HepG2 (cell line): ENCODE measurements at regions not wholly inside any gene's neighbourhood (a gene's known extent, or its start where the extent isn't known, plus 50 kb on each side); places are given as distances from the start of the nearest gene placed in this dataset.

Source experiments
- ATAC-seq: fragments of 200-7000 bp; cut with Tn5 transposase; 3 replicates; pipeline ENCODE4 v1.9.1; 2020; ENCODE audit warnings: mild to moderate bottlenecking, moderate library complexity
- BruUV-seq: library from RNA; stranded (reverse); fragments of 400-500 nt; replicated peaks from 2 replicates; lab custom pipeline; 2021; lab: Mats Ljungman, UMichigan
- CTCF ChIA-PET: fragments of 300-600 bp; formaldehyde crosslinking; extraction: SDS; loops from one replicate; lab custom pipeline; 2021; ENCODE audit warnings: low total read pairs, inconsistent platforms, low intra/inter-chr PET ratio; lab: Yijun Ruan, JAX
- POLR2A ChIA-PET: fragments of 350-600 bp; sonication (Branson Sonifier 250); formaldehyde crosslinking; loops from one replicate; lab custom pipeline; 2020; ENCODE audit warnings: antibody characterized with exemption, inconsistent platforms; lab: Yijun Ruan, JAX
- DNase-seq: peaks from one replicate; pipeline ENCODE4 v3.0.0-alpha.2; 2015; ENCODE audit warnings: low spot score
- FAIRE-seq: peaks from 3 replicates; lab custom pipeline; 2011; peaks lifted over from hg19 to GRCh38; lab: Jason Lieb, UNC
- H2AFZ ChIP-seq: one replicate; pipeline ENCODE4 v1.6.1; 2011; ENCODE audit warnings: low read length, inconsistent platforms
- H3K27ac ChIP-seq: fragments of 300-600 bp; 3 replicates; pipeline ENCODE4 v1.8.0; 2011; ENCODE audit warnings: mixed run types, mild to moderate bottlenecking, mixed read lengths, low read length, inconsistent platforms; ENCODE audit not compliant: insufficient read depth; ENCODE audit errors: extremely low read length
- H3K27me3 ChIP-seq, 2 experiments: fragments of 200-600 bp in 1 of 2; 2 replicates in 1 of 2; 3 replicates in 1 of 2; pipeline versions ENCODE4 v1.6.0 to v1.8.0; 2011; ENCODE audit warnings: low read length in 2 of 2, mild to moderate bottlenecking in 2 of 2, moderate library complexity in 2 of 2, inconsistent platforms in 1 of 2; ENCODE audit not compliant: insufficient read depth in 2 of 2, control insufficient read depth in 1 of 2
- H3K36me3 ChIP-seq, 2 experiments: fragments of 200-600 bp in 1 of 2; replicated peaks in 1 of 2; 2 replicates in 1 of 2; 3 replicates in 1 of 2; pipeline versions ENCODE4 v1.5.1 to v1.8.0; 2011; ENCODE audit warnings: low read length in 2 of 2, inconsistent platforms in 1 of 2; ENCODE audit not compliant: insufficient read depth in 2 of 2, control insufficient read depth in 1 of 2
- H3K4me1 ChIP-seq: 2 replicates; pipeline ENCODE4 v1.5.1; 2012; ENCODE audit warnings: low read length, inconsistent platforms; ENCODE audit not compliant: insufficient read depth
- H3K4me2 ChIP-seq: 2 replicates; pipeline ENCODE4 v1.6.0; 2011; ENCODE audit warnings: low read depth, low read length, inconsistent platforms
- H3K4me3 ChIP-seq, 3 experiments: fragments of 200-600 bp in 1 of 3; sonication (generic), shearing (Covaris generic) in 1 of 3; replicated peaks in 1 of 3; 2 replicates each; pipeline ENCODE4 v1.5.1; 2011 to 2016; ENCODE audit warnings: low read length in 3 of 3, inconsistent platforms in 2 of 3, low read depth in 2 of 3, mild to moderate bottlenecking in 2 of 3, control low read depth in 1 of 3, mixed read lengths in 1 of 3; ENCODE audit not compliant: insufficient read depth in 1 of 3
- H3K79me2 ChIP-seq: one replicate; pipeline ENCODE4 v1.6.1; 2011; ENCODE audit warnings: low read length, inconsistent platforms; ENCODE audit not compliant: insufficient read depth
- H3K9ac ChIP-seq: 2 replicates; pipeline ENCODE4 v1.6.0; 2011; ENCODE audit warnings: mild to moderate bottlenecking, low read depth, low read length, inconsistent platforms; ENCODE audit not compliant: insufficient read depth
- H3K9me3 ChIP-seq: 2 replicates; pipeline ENCODE4 v1.5.1; 2012; ENCODE audit warnings: mild to moderate bottlenecking, low read length
- H4K20me1 ChIP-seq: 2 replicates; pipeline ENCODE4 v1.6.0; 2011; ENCODE audit warnings: inconsistent platforms, mild to moderate bottlenecking, low read length, moderate library complexity; ENCODE audit not compliant: insufficient read depth
- ATF1 ChIP-seq: IDR thresholded peaks from 2 replicates; pipeline ENCODE4 v1.6.1; 2016; ENCODE audit warnings: mild to moderate bottlenecking, control low read depth
- HOXA9 ChIP-seq: sonication (generic); formaldehyde crosslinking; IDR thresholded peaks from 2 replicates; pipeline ENCODE4 v1.8.1; 2022; ENCODE audit warnings: missing genetic modification reagents, mild to moderate bottlenecking, moderate library complexity, borderline replicate concordance
- KAT8 ChIP-seq: IDR thresholded peaks from 2 replicates; pipeline ENCODE4 v1.6.1; 2016; ENCODE audit warnings: missing genetic modification reagents, missing compliant biosample characterization
- RFXANK ChIP-seq: IDR thresholded peaks from 2 replicates; pipeline ENCODE4 v1.6.1; 2016
- RNF2 ChIP-seq: fragments of 450-650 bp; conservative IDR thresholded peaks from 2 replicates; pipeline ENCODE4 v1.6.1; 2016; ENCODE audit warnings: low read depth
- RXRA ChIP-seq: sonication (generic); formaldehyde crosslinking; IDR thresholded peaks from 2 replicates; pipeline ENCODE4 v1.5.1; 2020; ENCODE audit warnings: missing genetic modification reagents
- ZKSCAN1 ChIP-seq: fragments of 150-350 bp; IDR thresholded peaks from 2 replicates; pipeline ENCODE4 v1.6.1; 2014; ENCODE audit warnings: low read length
- WGBS: methylation state at CpG from one replicate; pipeline ENCODE4 v1.1.6; 2017; ENCODE audit warnings: low lambda C conversion rate; 5-methylcytosine and 5-hydroxymethylcytosine counted together
- in situ Hi-C: cut with HindIII; loops from 2 replicates; pipeline ENCODE4 v1.10.0; 2017; ENCODE audit warnings: low pct_unique_long_range_greater_than_20kb; ENCODE audit not compliant: extremely low pct_ligation_motif_present
- intact Hi-C: fragments of 100-400 bp; cut with micrococcal nuclease; formaldehyde crosslinking; loops from one replicate; pipeline ENCODE4 v1.10.0; 2022; ENCODE audit not compliant: unreplicated experiment
- TF ChIP-seq, protein P1 (sequence below): IDR thresholded peaks from 2 replicates; pipeline ENCODE4 v1.6.1; 2016; ENCODE audit warnings: missing compliant biosample characterization, missing genetic modification reagents, borderline replicate concordance
- TF ChIP-seq, protein P2 (sequence below): sonication (generic); formaldehyde crosslinking; IDR thresholded peaks from 2 replicates; pipeline ENCODE4; 2020; ENCODE audit warnings: missing genetic modification reagents, mild to moderate bottlenecking, borderline replicate concordance
- TF ChIP-seq, protein P3 (sequence below): sonication (generic); formaldehyde crosslinking; IDR thresholded peaks from 2 replicates; pipeline ENCODE4 v1.4.0; 2020; ENCODE audit warnings: missing genetic modification reagents
- TF ChIP-seq, protein P4 (sequence below): sonication (generic); formaldehyde crosslinking; IDR thresholded peaks from 2 replicates; pipeline ENCODE4 v1.4.0; 2020; ENCODE audit warnings: mild to moderate bottlenecking, missing genetic modification reagents

DNA sequence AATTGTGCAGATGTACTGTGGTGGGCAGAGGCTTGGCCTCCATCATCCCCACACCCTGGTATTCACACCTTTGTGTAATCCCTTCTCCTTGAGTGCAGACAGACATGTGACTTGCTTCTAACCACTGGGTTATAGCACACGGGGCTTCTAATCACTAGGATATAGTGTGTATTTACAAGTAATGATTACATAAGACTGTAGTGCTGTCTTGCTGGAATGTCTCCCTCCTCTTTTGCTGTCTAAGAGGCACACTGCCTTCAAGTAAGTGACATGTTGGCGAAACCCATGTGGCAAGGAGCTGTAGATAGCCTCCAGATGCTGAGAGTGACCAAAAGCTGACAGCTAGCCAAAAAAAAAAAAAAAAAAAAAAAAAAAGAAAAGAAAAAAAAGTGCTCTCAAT lies 542.7 kb upstream of the MDFIC2 start:
- peaks cover 0 to 15% of the 10 kb centered on the region in 2 experiments; a peak in 4 of 5 replicates for H3K27me3 ChIP-seq
- no peak overlapping the region for H2AFZ ChIP-seq
- no peak for DNase-seq
- no peak overlapping the region for H3K4me2 ChIP-seq
- no TSS peak for BruUV-seq
- no peaks in the 10 kb centered on the region for H3K4me1 ChIP-seq
- ChIA-PET CTCF (no interaction called here), POLR2A (no interaction called here)
- no peak for ATAC-seq
- H3K9me3 ChIP-seq: no peaks in the 10 kb centered on the region
- H3K4me3 ChIP-seq: no peak overlapping the region
- intact Hi-C loops (no loop called here), in situ Hi-C loops (no loop called here)
- H3K79me2 ChIP-seq: no peaks in the 10 kb centered on the region
- no peaks in the 10 kb centered on the region for H3K36me3 ChIP-seq
- H4K20me1 ChIP-seq: no peaks in the 10 kb centered on the region
- H3K9ac ChIP-seq: no peak overlapping the region
- no peak overlapping the region for H3K27ac ChIP-seq
- no peak for FAIRE-seq
- TF ChIP-seq ATF1 (no peak), RFXANK (CRISPR knock-in tag) (no peak), KAT8 (no peak), RXRA (CRISPR knock-in tag) (no peak), RNF2 (no peak), HOXA9 (CRISPR knock-in tag) (no peak), ZKSCAN1 (no peak)
- TF ChIP-seq, protein P1, sequence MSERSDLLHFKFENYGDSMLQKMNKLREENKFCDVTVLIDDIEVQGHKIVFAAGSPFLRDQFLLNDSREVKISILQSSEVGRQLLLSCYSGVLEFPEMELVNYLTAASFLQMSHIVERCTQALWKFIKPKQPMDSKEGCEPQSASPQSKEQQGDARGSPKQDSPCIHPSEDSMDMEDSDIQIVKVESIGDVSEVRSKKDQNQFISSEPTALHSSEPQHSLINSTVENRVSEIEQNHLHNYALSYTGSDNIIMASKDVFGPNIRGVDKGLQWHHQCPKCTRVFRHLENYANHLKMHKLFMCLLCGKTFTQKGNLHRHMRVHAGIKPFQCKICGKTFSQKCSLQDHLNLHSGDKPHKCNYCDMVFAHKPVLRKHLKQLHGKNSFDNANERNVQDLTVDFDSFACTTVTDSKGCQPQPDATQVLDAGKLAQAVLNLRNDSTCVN (CRISPR knock-in tag): no peak
- TF ChIP-seq, protein P2, sequence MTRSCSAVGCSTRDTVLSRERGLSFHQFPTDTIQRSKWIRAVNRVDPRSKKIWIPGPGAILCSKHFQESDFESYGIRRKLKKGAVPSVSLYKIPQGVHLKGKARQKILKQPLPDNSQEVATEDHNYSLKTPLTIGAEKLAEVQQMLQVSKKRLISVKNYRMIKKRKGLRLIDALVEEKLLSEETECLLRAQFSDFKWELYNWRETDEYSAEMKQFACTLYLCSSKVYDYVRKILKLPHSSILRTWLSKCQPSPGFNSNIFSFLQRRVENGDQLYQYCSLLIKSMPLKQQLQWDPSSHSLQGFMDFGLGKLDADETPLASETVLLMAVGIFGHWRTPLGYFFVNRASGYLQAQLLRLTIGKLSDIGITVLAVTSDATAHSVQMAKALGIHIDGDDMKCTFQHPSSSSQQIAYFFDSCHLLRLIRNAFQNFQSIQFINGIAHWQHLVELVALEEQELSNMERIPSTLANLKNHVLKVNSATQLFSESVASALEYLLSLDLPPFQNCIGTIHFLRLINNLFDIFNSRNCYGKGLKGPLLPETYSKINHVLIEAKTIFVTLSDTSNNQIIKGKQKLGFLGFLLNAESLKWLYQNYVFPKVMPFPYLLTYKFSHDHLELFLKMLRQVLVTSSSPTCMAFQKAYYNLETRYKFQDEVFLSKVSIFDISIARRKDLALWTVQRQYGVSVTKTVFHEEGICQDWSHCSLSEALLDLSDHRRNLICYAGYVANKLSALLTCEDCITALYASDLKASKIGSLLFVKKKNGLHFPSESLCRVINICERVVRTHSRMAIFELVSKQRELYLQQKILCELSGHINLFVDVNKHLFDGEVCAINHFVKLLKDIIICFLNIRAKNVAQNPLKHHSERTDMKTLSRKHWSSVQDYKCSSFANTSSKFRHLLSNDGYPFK (CRISPR knock-in tag): no peak
- TF ChIP-seq, protein P3, sequence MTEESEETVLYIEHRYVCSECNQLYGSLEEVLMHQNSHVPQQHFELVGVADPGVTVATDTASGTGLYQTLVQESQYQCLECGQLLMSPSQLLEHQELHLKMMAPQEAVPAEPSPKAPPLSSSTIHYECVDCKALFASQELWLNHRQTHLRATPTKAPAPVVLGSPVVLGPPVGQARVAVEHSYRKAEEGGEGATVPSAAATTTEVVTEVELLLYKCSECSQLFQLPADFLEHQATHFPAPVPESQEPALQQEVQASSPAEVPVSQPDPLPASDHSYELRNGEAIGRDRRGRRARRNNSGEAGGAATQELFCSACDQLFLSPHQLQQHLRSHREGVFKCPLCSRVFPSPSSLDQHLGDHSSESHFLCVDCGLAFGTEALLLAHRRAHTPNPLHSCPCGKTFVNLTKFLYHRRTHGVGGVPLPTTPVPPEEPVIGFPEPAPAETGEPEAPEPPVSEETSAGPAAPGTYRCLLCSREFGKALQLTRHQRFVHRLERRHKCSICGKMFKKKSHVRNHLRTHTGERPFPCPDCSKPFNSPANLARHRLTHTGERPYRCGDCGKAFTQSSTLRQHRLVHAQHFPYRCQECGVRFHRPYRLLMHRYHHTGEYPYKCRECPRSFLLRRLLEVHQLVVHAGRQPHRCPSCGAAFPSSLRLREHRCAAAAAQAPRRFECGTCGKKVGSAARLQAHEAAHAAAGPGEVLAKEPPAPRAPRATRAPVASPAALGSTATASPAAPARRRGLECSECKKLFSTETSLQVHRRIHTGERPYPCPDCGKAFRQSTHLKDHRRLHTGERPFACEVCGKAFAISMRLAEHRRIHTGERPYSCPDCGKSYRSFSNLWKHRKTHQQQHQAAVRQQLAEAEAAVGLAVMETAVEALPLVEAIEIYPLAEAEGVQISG (CRISPR knock-in tag): no peak
- TF ChIP-seq, protein P4, sequence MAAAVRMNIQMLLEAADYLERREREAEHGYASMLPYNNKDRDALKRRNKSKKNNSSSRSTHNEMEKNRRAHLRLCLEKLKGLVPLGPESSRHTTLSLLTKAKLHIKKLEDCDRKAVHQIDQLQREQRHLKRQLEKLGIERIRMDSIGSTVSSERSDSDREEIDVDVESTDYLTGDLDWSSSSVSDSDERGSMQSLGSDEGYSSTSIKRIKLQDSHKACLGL: no peak
- whole genome bisulfite sequencing: 0% methylated on average over 2 of the region's 2 CpGs
